HG02840 (cell line): ENCODE measurements at regions not wholly inside any gene's neighbourhood (a gene's known extent, or its start where the extent isn't known, plus 50 kb on each side); places are given as distances from the start of the nearest gene placed in this dataset.

Experiments used
- ATAC-seq: cut with Tn5 transposase; IDR thresholded peaks from one replicate; pipeline ENCODE4 v1.9.1; 2021; ENCODE audit warnings: mild to moderate bottlenecking, moderate library complexity, moderate number of reproducible peaks; ENCODE audit not compliant: unreplicated experiment, low FRiP score

DNA sequence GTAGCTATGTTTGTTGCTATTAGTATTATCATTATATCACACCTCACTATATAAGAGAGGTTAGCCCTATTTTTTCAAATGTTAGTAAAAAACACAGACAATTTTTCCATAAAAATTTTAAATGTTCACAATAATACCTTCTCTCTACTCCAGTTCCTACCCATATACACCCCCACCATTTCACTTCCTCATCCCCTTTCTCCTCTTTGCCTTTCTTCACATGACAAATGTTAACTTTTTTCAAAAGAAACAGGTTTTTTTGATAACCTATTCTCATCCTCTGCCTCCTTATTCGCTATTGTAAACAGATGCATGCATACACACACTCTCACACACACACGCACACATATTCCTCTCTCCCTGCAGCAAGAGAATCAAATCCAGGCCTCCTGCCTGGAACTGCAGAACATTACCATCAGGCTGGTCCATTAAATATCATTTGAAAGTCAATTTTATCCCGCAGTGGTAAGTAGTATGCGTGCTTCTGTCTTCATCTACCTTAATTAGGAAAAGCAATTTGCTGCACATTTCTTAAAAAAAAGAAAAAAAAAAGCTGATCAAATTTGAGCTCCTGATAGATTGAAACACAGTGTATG, 55.5 kb downstream of the MID1IP1 start:
- ATAC-seq: no peak

- no peak for ATAC-seq
Measured at GRCh38 chrX:38857736-38858523, 56.7 kb downstream of the MID1IP1 start.

DNA sequence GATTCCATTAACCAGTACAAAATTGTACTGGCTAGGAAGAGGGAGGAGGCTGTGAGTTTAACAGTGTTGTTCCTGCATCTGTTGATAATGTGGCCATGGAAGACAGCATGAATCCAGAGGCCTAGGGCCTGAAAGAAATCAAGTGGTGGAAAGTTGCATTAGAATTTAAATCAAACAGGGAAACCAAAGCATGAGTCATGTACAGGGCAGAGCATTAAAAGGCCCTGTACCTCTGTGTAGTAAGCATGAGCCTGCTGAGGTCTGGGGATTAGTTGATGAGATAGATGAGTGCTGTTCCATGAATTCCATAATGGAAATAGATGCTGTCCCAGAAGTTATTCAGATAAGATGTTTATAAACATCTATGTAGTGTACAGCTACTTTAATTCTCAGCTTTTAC, 58.3 kb downstream of the MID1IP1 start:
- ATAC-seq: no peak

- ATAC-seq: no peak
Measured at GRCh38 chrX:38860106-38861013, 59.1 kb downstream of the MID1IP1 start.

DNA sequence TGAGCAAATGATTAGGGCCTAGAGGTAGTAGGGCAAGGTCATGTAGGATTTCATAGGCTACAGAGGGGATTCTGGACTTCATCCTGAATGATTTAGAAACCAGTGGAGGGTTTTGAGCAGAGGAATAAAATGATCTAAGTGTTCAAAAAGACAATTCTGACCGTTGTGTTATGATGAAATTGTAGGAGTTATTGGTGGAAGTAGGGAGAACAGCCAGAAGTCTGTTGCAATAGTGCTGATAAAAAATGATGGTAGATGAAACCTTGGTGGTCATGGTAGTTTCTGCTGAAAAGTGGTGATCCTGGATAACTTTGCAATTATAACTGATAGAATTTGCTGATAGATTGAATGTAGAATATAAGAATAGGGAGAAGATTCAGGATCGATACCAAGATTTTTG, 60.2 kb downstream of the MID1IP1 start:
- ATAC-seq: no peak

DNA sequence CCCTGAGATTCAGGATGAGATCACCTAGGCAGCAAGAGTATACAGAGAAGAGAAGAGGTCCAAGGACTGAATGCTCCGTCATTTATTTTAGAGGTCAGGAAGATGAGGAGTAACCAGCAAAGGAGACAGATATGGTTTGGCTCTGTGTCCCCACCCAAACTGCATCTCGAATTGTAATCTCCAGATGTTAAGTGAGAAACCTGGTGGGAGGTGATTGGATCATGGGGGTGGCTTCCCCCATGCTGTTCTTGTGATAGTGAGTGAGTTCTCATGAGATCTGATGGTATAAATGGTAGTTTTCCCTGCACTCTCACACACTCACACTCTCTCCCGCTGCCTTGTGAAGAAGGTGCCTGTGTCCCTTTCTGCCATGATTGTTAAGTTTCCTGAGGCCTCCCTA, 60.8 kb downstream of the MID1IP1 start:
- ATAC-seq: no peak

DNA sequence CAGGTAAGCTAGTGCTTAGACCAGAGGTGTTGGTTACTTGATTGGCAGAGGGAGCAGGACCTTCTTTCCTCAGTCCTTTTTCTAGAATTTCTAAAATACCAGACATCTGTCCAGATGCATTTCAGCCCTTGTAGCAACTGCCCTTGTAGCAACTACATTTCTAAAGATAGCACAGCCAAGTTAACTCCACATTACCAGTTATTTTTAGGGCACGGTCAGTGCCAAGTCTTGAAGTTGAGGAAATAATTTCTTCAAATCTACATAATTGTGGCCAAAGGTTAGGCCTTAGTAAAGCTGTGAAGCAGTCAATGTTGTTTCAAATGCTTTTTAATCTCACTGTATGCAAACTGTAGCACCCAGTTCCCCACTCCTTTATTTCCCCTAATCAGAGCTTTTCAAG, 62.9 kb downstream of the MID1IP1 start:
- ATAC-seq: no peak

- no peak for ATAC-seq
Measured at GRCh38 chrX:38868321-38868720, 67.1 kb downstream of the MID1IP1 start.

DNA sequence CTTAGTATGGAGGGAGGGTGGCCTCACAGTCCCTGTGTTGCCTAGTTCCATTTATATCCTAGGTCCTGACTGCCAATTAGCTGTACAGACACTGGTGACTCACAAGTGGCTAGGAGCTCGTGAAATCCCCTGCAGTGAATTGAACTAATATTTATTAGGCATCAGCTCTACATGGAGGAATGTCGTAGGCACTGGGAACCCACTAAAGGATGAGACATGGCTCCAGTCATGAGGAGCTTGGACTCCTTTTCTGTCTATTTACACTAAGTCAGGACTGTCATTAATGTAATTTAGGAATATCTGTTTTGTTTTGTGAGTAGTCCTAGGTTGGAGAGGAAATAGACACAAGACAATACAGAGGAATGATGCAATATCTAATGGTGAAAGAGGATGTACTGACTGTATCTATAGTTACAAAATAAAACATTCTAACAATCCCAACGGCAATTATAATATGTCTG, 67.7 kb downstream of the MID1IP1 start:
- no peak for ATAC-seq

- ATAC-seq: no peak
Measured at GRCh38 chrX:38870361-38870895, 69.2 kb downstream of the MID1IP1 start.

DNA sequence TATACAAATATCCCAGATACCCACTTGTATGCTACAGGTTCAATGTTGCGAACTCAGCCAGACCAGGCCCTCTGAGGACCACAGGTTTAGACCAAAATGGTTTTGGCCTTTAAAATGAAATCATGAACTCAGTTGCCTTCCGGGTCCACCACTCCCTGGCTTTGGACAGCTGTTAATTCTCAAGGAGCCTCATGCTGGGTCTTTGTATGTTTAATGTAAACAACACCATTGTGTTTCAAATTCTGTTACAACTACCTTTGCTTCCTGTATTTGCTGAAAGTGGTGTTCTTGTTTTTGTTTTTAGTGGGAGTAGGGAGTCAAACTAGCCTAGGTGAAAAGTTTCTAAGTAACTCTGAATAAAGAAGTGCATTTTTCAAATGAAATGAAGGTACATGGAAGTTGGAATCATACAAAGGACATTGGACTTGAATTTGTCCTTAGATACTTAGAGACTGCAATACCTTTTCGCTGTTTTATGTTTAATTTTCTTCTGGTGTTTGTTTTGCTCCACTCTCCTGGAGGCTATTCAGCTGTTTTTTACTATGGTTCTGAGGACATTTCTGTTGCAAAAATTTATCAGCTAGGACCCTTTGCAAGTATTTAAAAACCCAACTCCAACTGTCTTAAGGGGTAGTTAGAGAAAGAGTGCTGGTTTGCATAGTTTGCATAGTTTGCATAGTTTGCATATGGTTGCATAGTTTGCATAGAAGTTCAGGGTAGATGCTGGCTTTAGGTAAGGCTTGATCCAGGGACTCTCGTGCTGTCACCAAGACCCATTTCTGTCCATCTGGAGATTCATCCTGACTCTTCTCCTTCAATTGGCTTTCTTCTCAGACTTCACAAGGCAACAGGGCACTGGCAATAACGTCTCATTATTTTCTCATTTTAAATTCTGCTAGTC, 70.1 kb downstream of the MID1IP1 start:
- ATAC-seq: no peak

DNA sequence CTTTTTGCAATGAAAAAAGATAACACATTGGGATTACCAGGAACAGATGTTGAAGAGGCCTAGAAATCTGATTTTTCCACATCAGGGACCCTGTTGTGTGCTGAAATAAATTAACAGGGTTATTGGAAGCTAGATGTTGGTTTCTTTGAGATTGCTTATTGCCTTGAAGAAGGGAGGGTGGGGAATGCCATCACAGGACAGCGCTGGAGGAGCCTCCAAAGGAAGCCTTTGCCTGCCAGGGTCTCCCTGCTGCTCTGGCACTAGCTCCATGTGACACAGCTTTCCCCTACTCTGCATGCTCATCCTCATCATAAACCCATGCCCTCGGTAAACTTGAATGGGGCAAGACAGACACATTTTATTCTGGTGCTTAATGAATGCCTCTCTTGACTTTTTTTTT, 76.1 kb downstream of the MID1IP1 start:
- no peak for ATAC-seq

DNA sequence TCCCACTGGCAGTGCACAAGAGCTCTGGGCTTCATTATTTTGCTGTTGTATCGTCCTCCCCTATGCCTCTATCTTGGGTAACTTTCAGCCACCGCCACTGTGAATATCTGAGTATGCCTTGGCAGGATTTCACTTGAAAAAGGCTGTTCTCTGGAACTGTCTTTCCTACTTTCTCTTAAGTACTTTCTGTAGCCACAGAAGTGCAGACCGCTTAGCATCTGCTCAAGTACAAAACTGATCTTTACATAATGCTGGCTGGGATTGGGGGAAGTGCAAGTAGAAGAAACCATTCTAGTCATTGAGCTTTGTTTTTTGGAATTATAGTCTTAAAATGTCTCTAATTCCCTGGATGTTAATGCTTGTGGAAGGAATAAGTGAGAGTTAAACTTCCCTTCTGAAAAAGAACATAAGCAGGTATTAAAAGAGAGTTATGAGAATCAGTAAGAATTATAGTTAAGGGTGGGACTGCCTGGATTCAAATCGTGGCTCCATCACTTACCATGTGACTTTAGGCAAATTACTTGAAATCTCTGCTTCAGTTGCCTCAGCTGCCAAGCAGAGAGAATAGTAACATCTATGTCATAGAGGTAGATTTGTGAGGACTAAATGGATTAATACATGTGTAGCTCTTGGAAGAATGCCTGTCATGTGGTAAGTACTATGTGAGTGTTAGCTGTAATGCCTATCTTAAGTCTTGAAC, 77.5 kb downstream of the MID1IP1 start:
- no peak for ATAC-seq

- peak; percentile 55 for ATAC-seq
Measured at GRCh38 chrX:38879631-38880220, 78.5 kb downstream of the MID1IP1 start.

DNA sequence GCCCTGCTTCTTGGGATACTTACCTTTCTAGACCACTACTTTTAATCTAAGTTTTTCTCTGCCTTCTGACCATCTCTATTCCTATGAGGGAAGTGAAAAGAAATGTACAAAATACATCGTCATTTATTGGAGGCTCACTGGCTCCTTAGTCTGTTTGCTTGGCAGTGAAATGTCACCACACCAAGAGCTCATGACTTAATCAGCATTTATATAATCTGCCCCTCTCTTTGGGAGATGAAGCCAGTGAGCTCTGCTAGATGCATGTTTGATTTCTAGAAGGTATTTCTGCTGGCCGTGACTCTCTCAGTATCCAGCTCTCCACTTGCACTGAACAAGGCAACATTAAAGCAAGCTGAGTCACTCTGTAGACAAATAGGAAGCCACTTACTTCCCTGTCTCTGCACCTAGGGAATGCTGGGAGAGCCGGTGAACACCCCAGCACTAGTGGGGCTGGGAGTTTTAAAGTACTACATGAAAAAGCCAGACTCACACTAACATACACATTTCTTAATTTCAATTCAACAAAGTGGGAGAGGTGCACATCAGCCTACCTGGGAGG, 79.1 kb downstream of the MID1IP1 start:
- ATAC-seq: no peak

- no peak for ATAC-seq
Measured at GRCh38 chrX:38881066-38881465, 79.8 kb downstream of the MID1IP1 start.

GRCh38 chrX:38881727-38882126, 80.5 kb downstream of the MID1IP1 start:
- no peak for ATAC-seq

DNA sequence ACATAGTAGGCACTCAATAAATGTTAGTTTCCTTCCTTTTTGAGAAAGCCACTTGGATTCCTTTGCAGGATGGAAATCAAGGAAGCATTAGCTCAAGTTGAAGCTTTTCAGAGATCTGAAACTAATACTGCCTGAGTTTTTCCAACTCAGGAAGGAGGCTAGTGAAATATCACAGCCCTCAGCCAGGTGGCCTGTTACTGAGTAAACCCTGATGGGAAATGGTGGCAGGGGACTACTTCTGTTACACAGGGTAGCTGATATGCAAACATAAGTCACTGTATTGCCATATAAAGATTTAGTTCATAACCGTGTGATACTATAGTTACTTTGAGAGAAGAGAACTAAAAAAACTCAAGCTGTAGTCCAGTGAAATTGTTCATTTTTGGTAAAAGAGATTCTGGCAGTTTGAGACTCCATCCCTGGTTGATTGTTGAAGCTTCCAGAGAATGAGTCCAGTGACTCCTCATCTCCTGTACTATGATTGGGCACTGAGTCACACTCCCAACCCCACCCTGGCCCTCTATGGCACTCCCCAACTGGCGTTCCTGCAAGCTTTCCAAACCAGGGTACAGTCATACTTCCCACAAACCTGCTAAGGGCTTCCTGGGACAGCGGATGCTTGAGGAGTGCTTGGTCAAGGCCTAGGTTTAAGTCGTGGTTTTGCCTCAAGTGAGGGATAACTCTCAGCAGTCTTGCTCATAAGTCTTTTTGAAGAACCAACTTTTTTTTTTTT, 81.8 kb downstream of the MID1IP1 start:
- ATAC-seq: no peak
